GM13976 (cell line): ENCODE measurements at regions not wholly inside any gene's neighbourhood (a gene's known extent, or its start where the extent isn't known, plus 50 kb on each side); places are given as distances from the start of the nearest gene placed in this dataset.

Experiments used
- DNase-seq: peaks from one replicate; pipeline ENCODE4 v3.0.0; 2012; ENCODE audit warnings: low spot score
- in situ Hi-C: fragments of 300-500 bp; cut with MboI; formaldehyde crosslinking; loops from one replicate; pipeline ENCODE4 v1.12.0; 2022; ENCODE audit warnings: low sequenced_read_pairs, mixed read lengths, inconsistent platforms; ENCODE audit not compliant: unreplicated experiment
- TF ChIP-seq, protein P1 (sequence below): IDR thresholded peaks from 2 replicates; pipeline ENCODE4 v1.5.1; 2012; ENCODE audit warnings: borderline replicate concordance, mild to moderate bottlenecking; ENCODE audit not compliant: insufficient read depth; ENCODE audit errors: extremely low read depth, missing control alignments, control extremely low read depth

DNA sequence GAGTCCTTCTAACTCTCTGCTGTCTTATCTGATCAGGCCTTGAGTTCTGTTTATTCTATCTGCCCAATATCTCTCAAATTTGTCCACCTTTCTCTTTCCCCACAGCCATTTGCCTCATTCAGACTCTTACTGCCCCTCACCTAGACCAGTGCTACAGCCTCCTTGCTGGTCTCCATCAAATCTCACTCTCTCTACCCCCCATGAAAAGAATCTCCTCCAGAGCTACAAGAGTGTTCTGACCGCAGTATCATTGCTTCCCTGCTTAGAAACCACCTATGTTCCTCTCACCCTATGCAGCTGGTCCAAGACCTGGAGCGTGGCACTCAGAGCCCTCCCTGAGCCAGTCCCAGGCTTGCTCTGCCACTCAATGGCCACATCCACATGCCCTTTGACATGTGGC is 231.0 kb upstream of the JUN start:
- in situ Hi-C loops = no loop called here
- no peak for DNase-seq
- TF ChIP-seq, protein P1, sequence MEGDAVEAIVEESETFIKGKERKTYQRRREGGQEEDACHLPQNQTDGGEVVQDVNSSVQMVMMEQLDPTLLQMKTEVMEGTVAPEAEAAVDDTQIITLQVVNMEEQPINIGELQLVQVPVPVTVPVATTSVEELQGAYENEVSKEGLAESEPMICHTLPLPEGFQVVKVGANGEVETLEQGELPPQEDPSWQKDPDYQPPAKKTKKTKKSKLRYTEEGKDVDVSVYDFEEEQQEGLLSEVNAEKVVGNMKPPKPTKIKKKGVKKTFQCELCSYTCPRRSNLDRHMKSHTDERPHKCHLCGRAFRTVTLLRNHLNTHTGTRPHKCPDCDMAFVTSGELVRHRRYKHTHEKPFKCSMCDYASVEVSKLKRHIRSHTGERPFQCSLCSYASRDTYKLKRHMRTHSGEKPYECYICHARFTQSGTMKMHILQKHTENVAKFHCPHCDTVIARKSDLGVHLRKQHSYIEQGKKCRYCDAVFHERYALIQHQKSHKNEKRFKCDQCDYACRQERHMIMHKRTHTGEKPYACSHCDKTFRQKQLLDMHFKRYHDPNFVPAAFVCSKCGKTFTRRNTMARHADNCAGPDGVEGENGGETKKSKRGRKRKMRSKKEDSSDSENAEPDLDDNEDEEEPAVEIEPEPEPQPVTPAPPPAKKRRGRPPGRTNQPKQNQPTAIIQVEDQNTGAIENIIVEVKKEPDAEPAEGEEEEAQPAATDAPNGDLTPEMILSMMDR = no peak

DNA sequence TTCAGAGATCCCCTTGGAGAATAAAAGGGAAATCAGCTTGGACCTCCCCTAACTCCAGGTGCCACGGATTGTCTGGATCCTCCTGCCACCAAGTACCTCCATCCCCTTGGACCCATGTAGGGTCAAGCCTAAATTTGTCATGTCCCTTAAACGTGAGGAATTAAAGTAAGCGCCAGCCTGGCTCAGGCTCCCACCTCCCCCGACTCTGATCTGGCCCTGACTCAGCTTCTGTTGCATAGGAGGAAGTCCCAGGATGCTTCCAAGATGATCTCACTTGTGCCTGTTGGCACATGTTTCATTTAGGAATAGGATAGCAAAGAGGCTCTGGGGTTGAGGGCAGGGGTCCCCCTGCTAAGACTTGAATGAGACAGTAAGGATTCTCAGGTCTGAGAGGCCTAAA is 231.9 kb upstream of the JUN start:
- DNase-seq = no peak
- in situ Hi-C loops = no loop called here

DNA sequence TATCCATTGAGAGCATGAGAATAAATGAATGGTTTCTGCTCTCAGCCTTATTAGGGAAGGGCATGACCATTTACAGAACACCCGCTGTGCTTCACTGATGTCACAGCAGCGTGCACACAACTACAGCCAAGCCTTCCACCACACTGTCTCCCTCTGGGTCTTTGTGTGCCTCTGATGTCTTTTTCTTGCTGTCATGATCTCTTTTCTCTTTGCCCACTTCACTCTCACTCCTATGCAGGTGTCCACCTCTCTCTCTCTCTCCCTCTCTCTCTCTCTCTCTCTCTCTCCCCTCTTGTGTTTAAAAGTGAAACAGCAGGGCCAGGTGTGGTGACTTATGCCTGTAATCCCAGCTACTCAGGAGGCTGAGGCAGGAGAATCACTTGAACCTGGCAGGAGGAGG is 232.5 kb upstream of the JUN start:
- DNase-seq = no peak
- TF ChIP-seq, protein P1 = no peak
- in situ Hi-C loops = no loop called here

More for the DNA sequence above, 231.9 kb upstream of the JUN start:
- TF ChIP-seq, protein P1 = no peak

DNA sequence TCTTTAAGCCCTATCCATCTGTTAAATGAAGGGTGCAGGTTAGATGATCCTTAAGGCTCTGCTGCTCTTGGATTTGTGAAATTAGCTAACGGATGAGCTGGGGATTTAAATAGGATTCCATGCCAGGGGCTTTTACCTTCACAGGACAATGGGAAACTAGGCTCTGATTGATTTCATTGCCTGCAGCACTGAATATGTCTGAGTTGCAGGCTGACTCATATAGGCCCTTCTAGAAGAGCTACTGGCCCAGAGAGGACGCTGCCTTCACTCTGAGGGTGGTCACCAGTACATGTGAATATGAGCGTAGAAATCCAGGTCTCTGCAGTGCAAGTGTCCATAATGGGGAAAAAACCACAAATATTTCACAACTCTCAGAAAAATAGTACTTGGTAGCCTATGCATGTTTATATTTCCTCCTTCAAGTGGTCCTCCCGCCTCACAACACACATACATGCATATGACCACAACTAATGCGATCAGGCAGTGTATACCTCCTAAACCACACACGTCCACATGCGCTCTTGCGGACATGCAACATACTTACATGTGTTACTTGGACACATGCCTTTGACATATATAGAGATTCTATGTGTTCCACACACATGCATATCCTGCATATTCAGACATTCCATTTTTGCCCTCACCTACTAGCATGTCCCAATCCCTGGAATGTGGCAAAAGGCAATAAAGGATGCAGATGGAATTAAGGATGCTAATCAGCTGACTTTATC is 233.8 kb upstream of the JUN start:
- no peak for DNase-seq
- in situ Hi-C loops = no loop called here
- TF ChIP-seq, protein P1 = no peak

GRCh38 chr1:59018446-59018845 is 234.6 kb upstream of the JUN start:
- no peak for DNase-seq
- in situ Hi-C loops = no loop called here
- TF ChIP-seq, protein P1 = no peak

DNA sequence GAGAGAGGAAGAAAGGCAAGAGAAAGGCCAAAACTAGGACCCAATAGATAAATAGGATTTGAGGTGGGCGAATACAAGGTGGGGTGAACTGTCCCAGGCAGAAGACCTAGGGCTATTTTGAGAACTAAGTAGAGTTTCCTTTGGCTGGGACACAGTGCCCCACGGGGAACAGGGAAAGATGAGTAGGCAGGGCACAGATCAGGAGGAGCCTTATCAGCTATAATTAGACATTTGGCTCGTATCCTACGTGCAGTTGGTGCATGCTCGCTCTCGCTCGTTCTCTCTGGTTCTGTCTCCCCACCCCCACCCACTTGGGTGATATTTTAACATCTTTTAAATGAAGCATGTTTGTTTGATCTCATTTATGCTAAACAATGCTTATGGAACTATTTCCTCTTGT is 235.0 kb upstream of the JUN start:
- DNase-seq = no peak
- TF ChIP-seq, protein P1 = no peak
- in situ Hi-C loops = no loop called here
